Endothelial cell of umbilical vein (primary cell): ENCODE measurements at regions not wholly inside any gene's neighbourhood (a gene's known extent, or its start where the extent isn't known, plus 50 kb on each side); places are given as distances from the start of the nearest gene placed in this dataset.

Experiments
- BruUV-seq: library from RNA; stranded (reverse); fragments of 400-500 nt; replicated peaks from 2 replicates; lab custom pipeline; 2021; lab: Mats Ljungman, UMichigan
- CTCF ChIA-PET: fragments of 300-600, 350-600 bp; sonication (Branson Sonifier 250); formaldehyde crosslinking; loops from one replicate; lab custom pipeline; 2021; ENCODE audit warnings: antibody characterized with exemption, inconsistent platforms; lab: Charles Lee
- POLR2A ChIA-PET: fragments of 300-600, 350-600 bp; sonication (Branson Sonifier 250); formaldehyde crosslinking; loops from one replicate; lab custom pipeline; 2021; ENCODE audit warnings: antibody characterized with exemption, inconsistent platforms; lab: Charles Lee
- DNase-seq: peaks from one replicate; pipeline ENCODE4 v3.0.0-alpha.2; 2011; ENCODE audit warnings: low read depth, low spot score
- FAIRE-seq: peaks from 2 replicates; lab custom pipeline; 2011; peaks lifted over from hg19 to GRCh38; lab: Jason Lieb, UNC
- H2AFZ ChIP-seq: 2 replicates; pipeline ENCODE4 v1.6.0; 2012; ENCODE audit warnings: low read depth, low read length, control low read depth, inconsistent platforms
- H3K27ac ChIP-seq: 2 replicates; pipeline ENCODE4 v1.5.1; 2011; ENCODE audit warnings: low read depth, mild to moderate bottlenecking, control low read depth, low read length, moderate library complexity; ENCODE audit not compliant: insufficient read depth
- H3K27me3 ChIP-seq, 2 experiments: 2 replicates each; pipeline versions ENCODE4 v1.6.0 to v1.6.1; 2011; ENCODE audit warnings: low read length in 2 of 2, mixed read lengths in 1 of 2; ENCODE audit not compliant: control insufficient read depth in 2 of 2, insufficient read depth in 2 of 2
- H3K36me3 ChIP-seq, 2 experiments: 2 replicates in 1 of 2; 3 replicates in 1 of 2; pipeline ENCODE4 v1.5.1; 2011; ENCODE audit warnings: low read length in 2 of 2, mild to moderate bottlenecking in 1 of 2, moderate library complexity in 1 of 2; ENCODE audit not compliant: control insufficient read depth in 2 of 2, insufficient read depth in 2 of 2; ENCODE audit errors: extremely low read depth in 1 of 2
- H3K4me1 ChIP-seq: 3 replicates; pipeline ENCODE4 v1.5.1; 2011; ENCODE audit warnings: mild to moderate bottlenecking, low read length; ENCODE audit not compliant: control insufficient read depth, insufficient read depth; ENCODE audit errors: extremely low read depth
- H3K4me2 ChIP-seq: 2 replicates; pipeline ENCODE4 v1.6.1; 2011; ENCODE audit warnings: low read length, control low read depth, mixed read lengths; ENCODE audit not compliant: insufficient read depth
- H3K4me3 ChIP-seq, 3 experiments: fragments of 200-600 bp in 1 of 3; sonication (generic), shearing (Covaris generic) in 1 of 3; replicated peaks in 1 of 3; 2 replicates each; pipeline ENCODE4 v1.5.1; 2011 to 2016; ENCODE audit warnings: control low read depth in 3 of 3, low read length in 3 of 3, mild to moderate bottlenecking in 2 of 3, inconsistent platforms in 1 of 3, low read depth in 1 of 3, moderate library complexity in 1 of 3; ENCODE audit not compliant: insufficient read depth in 1 of 3
- H3K79me2 ChIP-seq: 2 replicates; pipeline ENCODE4 v1.6.0; 2012; ENCODE audit warnings: low read length, inconsistent platforms; ENCODE audit not compliant: control insufficient read depth, insufficient read depth
- H3K9ac ChIP-seq: replicated peaks from 2 replicates; pipeline ENCODE3; 2011; ENCODE audit warnings: low read length, control low read depth; ENCODE audit not compliant: insufficient read depth; ENCODE audit errors: extremely low read depth
- H3K9me1 ChIP-seq: replicated peaks from 3 replicates; pipeline ENCODE4 v1.6.0; 2011; ENCODE audit warnings: mild to moderate bottlenecking, low read length; ENCODE audit not compliant: control insufficient read depth, insufficient read depth; ENCODE audit errors: extremely low read depth
- H3K9me3 ChIP-seq: replicated peaks from 2 replicates; pipeline ENCODE4 v1.5.1; 2012; ENCODE audit warnings: low read length, inconsistent platforms; ENCODE audit not compliant: control insufficient read depth, insufficient read depth
- H4K20me1 ChIP-seq: replicated peaks from 2 replicates; pipeline ENCODE3; 2011; ENCODE audit warnings: mild to moderate bottlenecking, low read length; ENCODE audit not compliant: control insufficient read depth, insufficient read depth; ENCODE audit errors: extremely low read depth
- EZH2 ChIP-seq: IDR thresholded peaks from 2 replicates; pipeline ENCODE4 v1.6.1; 2012; ENCODE audit warnings: borderline replicate concordance, low read depth, mild to moderate bottlenecking, moderate library complexity, low read length, inconsistent platforms; ENCODE audit not compliant: severe bottlenecking
- FOS ChIP-seq: IDR thresholded peaks from 2 replicates; pipeline ENCODE4 v1.6.1; 2011; ENCODE audit warnings: mild to moderate bottlenecking, low read length, moderate library complexity, borderline replicate concordance; ENCODE audit not compliant: insufficient read depth
- GATA2 ChIP-seq: IDR thresholded peaks from 2 replicates; pipeline ENCODE4 v1.7.0; 2011; ENCODE audit warnings: low read depth, mild to moderate bottlenecking, moderate library complexity, mixed read lengths, low read length; ENCODE audit not compliant: insufficient read length, insufficient read depth
- JUN ChIP-seq: IDR thresholded peaks from 2 replicates; pipeline ENCODE4 v1.6.1; 2011; ENCODE audit warnings: borderline replicate concordance, low read depth; ENCODE audit not compliant: insufficient read length, insufficient read depth
- MYC ChIP-seq: IDR thresholded peaks from one replicate; pipeline ENCODE4 v1.6.1; 2011; ENCODE audit warnings: mild to moderate bottlenecking, low read depth, low read length
- POLR2A ChIP-seq: IDR thresholded peaks from 2 replicates; pipeline ENCODE4 v1.6.1; 2012; ENCODE audit warnings: low read depth, mild to moderate bottlenecking, control low read depth, low read length
- POLR2AphosphoS5 ChIP-seq: IDR thresholded peaks from 2 replicates; pipeline ENCODE4 v1.6.1; 2012; ENCODE audit warnings: low read depth, mild to moderate bottlenecking, control low read depth, low read length, moderate library complexity; ENCODE audit not compliant: insufficient read depth
- dilution Hi-C: fragments of 300-500 bp; cut with MboI; formaldehyde crosslinking; loops from one replicate; pipeline ENCODE4 v1.15.0; 2019; ENCODE audit warnings: low sequenced_read_pairs; ENCODE audit not compliant: extremely low pct_ligation_motif_present
- intact Hi-C: fragments of 100-400 bp; cut with micrococcal nuclease; formaldehyde crosslinking; loops from one replicate; pipeline ENCODE4 v1.10.0; 2022
- TF ChIP-seq, protein P1 (sequence below), 2 donors: IDR thresholded peaks; 1 replicate in 1 of 2; 2 replicates in 1 of 2; pipeline ENCODE4 v1.5.1; 2011; ENCODE audit warnings: low read length in 2 of 2, mild to moderate bottlenecking in 2 of 2, moderate library complexity in 2 of 2, control low read depth in 1 of 2, inconsistent platforms in 1 of 2, low read depth in 1 of 2; ENCODE audit not compliant: insufficient read depth in 1 of 2; ENCODE audit errors: extremely low read depth in 1 of 2
- TF ChIP-seq, protein P2 (sequence below): IDR thresholded peaks from 2 replicates; pipeline ENCODE4 v1.6.1; 2011; ENCODE audit not compliant: insufficient read depth, insufficient read length

DNA sequence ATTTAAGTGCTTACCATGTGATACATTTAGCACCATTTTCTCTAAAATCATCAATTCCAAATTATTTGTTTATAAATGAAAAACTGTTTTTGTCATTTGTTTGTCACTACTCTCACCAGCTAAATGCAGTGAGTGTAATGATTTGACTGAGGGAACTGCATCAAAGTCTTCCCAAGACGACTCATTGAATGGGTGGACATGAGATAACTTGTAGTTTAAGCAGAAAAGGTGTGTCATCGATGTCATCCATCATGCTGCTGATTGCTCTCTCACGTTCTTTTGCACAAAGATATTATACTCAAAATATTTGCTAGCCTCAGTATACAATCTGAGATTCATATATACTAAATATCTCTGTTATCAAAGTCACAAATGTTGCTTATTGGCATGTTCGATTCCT is 366.5 kb downstream of the IRS2 start:
- FAIRE-seq (no peak), DNase-seq (no peak)
- TF ChIP-seq EZH2 (no peak), FOS (no peak), POLR2AphosphoS5 (no peak), JUN (no peak), GATA2 (no peak), POLR2A (no peak), MYC (no peak)
- TF ChIP-seq, protein P1, sequence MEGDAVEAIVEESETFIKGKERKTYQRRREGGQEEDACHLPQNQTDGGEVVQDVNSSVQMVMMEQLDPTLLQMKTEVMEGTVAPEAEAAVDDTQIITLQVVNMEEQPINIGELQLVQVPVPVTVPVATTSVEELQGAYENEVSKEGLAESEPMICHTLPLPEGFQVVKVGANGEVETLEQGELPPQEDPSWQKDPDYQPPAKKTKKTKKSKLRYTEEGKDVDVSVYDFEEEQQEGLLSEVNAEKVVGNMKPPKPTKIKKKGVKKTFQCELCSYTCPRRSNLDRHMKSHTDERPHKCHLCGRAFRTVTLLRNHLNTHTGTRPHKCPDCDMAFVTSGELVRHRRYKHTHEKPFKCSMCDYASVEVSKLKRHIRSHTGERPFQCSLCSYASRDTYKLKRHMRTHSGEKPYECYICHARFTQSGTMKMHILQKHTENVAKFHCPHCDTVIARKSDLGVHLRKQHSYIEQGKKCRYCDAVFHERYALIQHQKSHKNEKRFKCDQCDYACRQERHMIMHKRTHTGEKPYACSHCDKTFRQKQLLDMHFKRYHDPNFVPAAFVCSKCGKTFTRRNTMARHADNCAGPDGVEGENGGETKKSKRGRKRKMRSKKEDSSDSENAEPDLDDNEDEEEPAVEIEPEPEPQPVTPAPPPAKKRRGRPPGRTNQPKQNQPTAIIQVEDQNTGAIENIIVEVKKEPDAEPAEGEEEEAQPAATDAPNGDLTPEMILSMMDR (IDR thresholded peaks at IDR 0.05; ENCODE audit: extremely low read depth in 1 of 2, insufficient read depth in 1 of 2, low read depth in 1 of 2, low read length in 2 of 2): no peak
- TF ChIP-seq, protein P2, sequence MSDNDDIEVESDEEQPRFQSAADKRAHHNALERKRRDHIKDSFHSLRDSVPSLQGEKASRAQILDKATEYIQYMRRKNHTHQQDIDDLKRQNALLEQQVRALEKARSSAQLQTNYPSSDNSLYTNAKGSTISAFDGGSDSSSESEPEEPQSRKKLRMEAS: no peak
- no peak overlapping the region for H3K27ac ChIP-seq
- H3K9me3 ChIP-seq: no peaks in the 10 kb centered on the region
- no peak overlapping the region for H2AFZ ChIP-seq
- BruUV-seq: no TSS peak
- no peaks in the 10 kb centered on the region for H3K4me1 ChIP-seq
- H3K4me3 ChIP-seq: no peak overlapping the region
- H3K27me3 ChIP-seq: no peaks in the 10 kb centered on the region
- H3K4me2 ChIP-seq: no peak overlapping the region
- intact Hi-C loops (no loop called here), dilution Hi-C loops (no loop called here)
- no peaks in the 10 kb centered on the region for H4K20me1 ChIP-seq
- no peaks in the 10 kb centered on the region for H3K36me3 ChIP-seq
- ChIA-PET POLR2A (no interaction called here), CTCF (no interaction called here)
- no peak overlapping the region for H3K9ac ChIP-seq
- H3K79me2 ChIP-seq: no peaks in the 10 kb centered on the region
- H3K9me1 ChIP-seq: no peaks in the 10 kb centered on the region
